ENCODE measurements at regions not wholly inside any gene's neighbourhood (a gene's known extent, or its start where the extent isn't known, plus 50 kb on each side); places are given as distances from the start of the nearest gene placed in this dataset.

DNA sequence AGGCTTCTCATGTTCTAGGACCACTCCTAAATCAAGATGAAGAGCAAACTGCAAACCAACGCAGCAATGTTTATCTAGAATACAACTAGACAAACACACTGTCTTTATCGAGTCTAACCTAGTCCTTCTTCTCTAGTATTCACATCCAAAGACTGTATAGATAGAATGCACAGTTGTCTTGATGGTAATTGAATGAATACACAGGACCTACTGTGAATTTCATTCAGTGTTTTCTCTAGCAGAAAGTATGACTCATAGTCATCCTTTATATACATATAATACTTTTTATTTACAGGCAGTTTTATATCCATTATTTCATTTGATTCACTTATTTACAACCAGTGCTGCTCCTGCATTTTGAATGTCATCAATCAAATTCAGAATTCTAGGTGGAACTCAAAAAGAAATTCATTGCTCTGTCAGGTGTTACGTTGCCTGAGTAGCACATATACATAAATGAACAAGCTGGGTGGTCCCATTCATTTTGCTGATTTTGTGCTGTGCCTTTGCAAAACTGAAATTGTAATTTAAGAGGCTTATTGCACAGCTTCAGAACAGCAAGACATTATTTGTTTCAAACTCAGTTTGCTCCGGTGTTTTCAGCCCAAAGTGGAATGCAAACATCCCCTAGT, 374.8 kb downstream of the EPHA4 start:
- no peak for DNase-seq (ENCODE audit: extremely low read depth, low read depth)
- TF ChIP-seq, protein P1, sequence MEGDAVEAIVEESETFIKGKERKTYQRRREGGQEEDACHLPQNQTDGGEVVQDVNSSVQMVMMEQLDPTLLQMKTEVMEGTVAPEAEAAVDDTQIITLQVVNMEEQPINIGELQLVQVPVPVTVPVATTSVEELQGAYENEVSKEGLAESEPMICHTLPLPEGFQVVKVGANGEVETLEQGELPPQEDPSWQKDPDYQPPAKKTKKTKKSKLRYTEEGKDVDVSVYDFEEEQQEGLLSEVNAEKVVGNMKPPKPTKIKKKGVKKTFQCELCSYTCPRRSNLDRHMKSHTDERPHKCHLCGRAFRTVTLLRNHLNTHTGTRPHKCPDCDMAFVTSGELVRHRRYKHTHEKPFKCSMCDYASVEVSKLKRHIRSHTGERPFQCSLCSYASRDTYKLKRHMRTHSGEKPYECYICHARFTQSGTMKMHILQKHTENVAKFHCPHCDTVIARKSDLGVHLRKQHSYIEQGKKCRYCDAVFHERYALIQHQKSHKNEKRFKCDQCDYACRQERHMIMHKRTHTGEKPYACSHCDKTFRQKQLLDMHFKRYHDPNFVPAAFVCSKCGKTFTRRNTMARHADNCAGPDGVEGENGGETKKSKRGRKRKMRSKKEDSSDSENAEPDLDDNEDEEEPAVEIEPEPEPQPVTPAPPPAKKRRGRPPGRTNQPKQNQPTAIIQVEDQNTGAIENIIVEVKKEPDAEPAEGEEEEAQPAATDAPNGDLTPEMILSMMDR (IDR thresholded peaks at IDR 0.05; ENCODE audit: low read depth, low read length, missing control alignments) = no peak
- no peak overlapping the region for H3K4me3 ChIP-seq (replicated peaks; ENCODE audit: low read depth, low read length)

- no peak overlapping the region for H3K4me3 ChIP-seq (replicated peaks; ENCODE audit: low read depth, low read length)
- TF ChIP-seq, protein P1 (IDR thresholded peaks at IDR 0.05; ENCODE audit: low read depth, low read length, missing control alignments) = no peak
- DNase-seq (ENCODE audit: extremely low read depth, low read depth) = no peak
These were observed 373.8 kb downstream of the EPHA4 start for GRCh38 chr2:221198309-221198708.

DNA sequence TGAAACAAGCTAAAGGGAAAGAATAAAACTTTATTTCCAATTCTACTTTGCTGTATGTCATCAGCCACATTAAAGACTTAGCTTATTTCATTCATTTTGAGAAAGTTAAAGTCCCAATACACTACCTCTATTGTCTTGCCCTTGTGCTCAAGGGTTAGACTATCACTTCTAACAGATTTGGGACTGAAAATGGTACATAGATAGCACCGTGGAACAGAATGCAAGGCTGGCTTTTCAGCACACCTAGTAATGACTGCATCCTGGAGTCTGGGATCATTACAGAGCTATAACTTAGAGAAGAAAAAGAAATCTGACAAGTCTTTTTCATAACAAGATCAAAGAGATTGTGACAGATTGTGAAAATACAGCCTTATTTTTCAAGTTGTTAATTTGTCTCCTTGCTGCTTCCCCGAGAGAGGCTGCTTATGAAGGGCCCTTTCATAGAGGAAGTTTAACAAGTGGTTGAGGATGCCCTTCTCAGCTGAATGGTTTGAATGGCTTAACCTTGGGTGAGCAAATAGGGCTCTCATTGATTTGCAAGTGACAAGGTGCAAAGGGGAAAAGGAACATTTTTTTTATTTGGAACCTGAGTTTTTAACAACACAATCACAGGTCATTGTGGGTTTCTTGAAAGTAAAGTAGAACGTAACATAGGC, 371.8 kb downstream of the EPHA4 start:
- TF ChIP-seq, protein P1 (IDR thresholded peaks at IDR 0.05; ENCODE audit: low read depth, low read length, missing control alignments) = no peak
- no peak overlapping the region for H3K4me3 ChIP-seq (replicated peaks; ENCODE audit: low read depth, low read length)
- DNase-seq (ENCODE audit: extremely low read depth, low read depth) = no peak

DNA sequence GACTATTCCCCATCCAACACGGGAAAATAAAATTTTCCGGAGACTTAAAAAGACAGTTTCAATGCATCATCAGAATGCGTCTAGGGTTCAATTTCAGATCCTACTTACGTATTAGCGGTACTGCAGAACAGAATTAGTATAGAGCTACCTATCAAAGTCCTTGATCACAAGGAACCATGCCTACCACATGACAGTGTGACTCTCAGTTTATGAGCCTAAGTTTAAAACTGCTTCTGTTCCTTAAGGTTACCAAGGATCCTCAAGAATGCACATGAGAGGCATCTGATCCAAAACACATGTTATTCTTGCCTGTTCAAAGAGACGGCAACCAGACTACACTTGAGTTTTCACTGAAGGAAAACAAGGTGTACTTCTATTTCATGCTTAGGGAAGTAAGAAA, 369.7 kb downstream of the EPHA4 start:
- DNase-seq (ENCODE audit: extremely low read depth, low read depth) = no peak
- H3K4me3 ChIP-seq (replicated peaks; ENCODE audit: low read depth, low read length) = no peak overlapping the region
- TF ChIP-seq, protein P1 (IDR thresholded peaks at IDR 0.05; ENCODE audit: low read depth, low read length, missing control alignments) = no peak

DNA sequence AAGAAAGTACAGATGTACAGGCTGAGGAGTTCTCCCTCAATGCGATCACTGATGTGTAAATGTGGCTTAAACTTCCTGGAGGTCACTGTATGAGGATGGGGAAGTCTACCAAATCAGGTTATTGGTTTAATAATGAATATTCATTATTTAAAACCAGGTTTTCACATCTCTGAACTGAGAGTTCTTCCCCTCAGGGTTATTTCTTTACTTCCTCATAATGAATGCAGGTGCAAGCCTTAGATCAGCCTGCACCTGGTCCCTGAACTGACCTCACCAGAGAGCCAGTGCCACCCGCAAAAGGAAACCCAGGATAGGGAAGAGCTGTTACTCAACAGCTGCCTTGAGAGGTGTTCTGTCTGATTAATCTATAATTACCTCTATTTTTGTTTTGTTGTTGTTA, 369.0 kb downstream of the EPHA4 start:
- TF ChIP-seq, protein P1 (IDR thresholded peaks at IDR 0.05; ENCODE audit: low read depth, low read length, missing control alignments) = no peak
- no peak overlapping the region for H3K4me3 ChIP-seq (replicated peaks; ENCODE audit: low read depth, low read length)
- DNase-seq (ENCODE audit: extremely low read depth, low read depth) = no peak

GRCh38 chr2:221203856-221204255, 368.2 kb downstream of the EPHA4 start:
- DNase-seq (ENCODE audit: extremely low read depth, low read depth) = no peak

More at GRCh38 chr2:221203856-221204255, 368.2 kb downstream of the EPHA4 start:
- TF ChIP-seq, protein P1 (IDR thresholded peaks at IDR 0.05; ENCODE audit: low read depth, low read length, missing control alignments) = no peak
- no peak overlapping the region for H3K4me3 ChIP-seq (replicated peaks; ENCODE audit: low read depth, low read length)

All from HFF-Myc (cell line).